HFFc6 (cell line): ENCODE measurements at regions not wholly inside any gene's neighbourhood (a gene's known extent, or its start where the extent isn't known, plus 50 kb on each side); places are given as distances from the start of the nearest gene placed in this dataset.

Experiments used
- DNase-seq: peaks from one replicate; pipeline ENCODE4 v3.0.0-alpha.2; 2018
- H3K27ac Mint-ChIP-seq: 2 replicates; pipeline ENCODE4 v1.8.0; 2020; ENCODE audit warnings: mild to moderate bottlenecking, mixed read lengths
- H3K27me3 Mint-ChIP-seq: 2 replicates; pipeline ENCODE4 v1.8.0; 2021; ENCODE audit warnings: mild to moderate bottlenecking, moderate library complexity, mixed read lengths; ENCODE audit not compliant: insufficient read depth
- H3K36me3 Mint-ChIP-seq: 2 replicates; pipeline ENCODE4 v1.8.0; 2021; ENCODE audit warnings: low read depth, mixed read lengths
- H3K4me1 Mint-ChIP-seq: 2 replicates; pipeline ENCODE4 v1.8.0; 2020; ENCODE audit warnings: low read depth, mixed read lengths
- H3K4me3 Mint-ChIP-seq: 2 replicates; pipeline ENCODE4 v1.8.0; 2020; ENCODE audit warnings: mild to moderate bottlenecking, moderate library complexity, mixed read lengths
- H3K9me3 Mint-ChIP-seq: 2 replicates; pipeline ENCODE4 v1.8.0; 2020; ENCODE audit warnings: mild to moderate bottlenecking, mixed read lengths
- TF ChIP-seq, protein P1 (sequence below): fragments of 200-600 bp; sonication (generic); IDR thresholded peaks from 2 replicates; pipeline ENCODE4 v1.5.0; 2021; ENCODE audit warnings: antibody characterized with exemption, mild to moderate bottlenecking

- H3K36me3 Mint-ChIP-seq = no peaks in the 10 kb centered on the region
- no peak overlapping the region for H3K4me3 Mint-ChIP-seq
- peaks cover 19% of the 10 kb centered on the region; the same call in 1 of the 2 replicates for H3K9me3 Mint-ChIP-seq
- no peak overlapping the region for H3K27ac Mint-ChIP-seq
- no peak for DNase-seq
- H3K4me1 Mint-ChIP-seq = no peaks in the 10 kb centered on the region; the same call in 1 of the 2 replicates
- TF ChIP-seq, protein P1, sequence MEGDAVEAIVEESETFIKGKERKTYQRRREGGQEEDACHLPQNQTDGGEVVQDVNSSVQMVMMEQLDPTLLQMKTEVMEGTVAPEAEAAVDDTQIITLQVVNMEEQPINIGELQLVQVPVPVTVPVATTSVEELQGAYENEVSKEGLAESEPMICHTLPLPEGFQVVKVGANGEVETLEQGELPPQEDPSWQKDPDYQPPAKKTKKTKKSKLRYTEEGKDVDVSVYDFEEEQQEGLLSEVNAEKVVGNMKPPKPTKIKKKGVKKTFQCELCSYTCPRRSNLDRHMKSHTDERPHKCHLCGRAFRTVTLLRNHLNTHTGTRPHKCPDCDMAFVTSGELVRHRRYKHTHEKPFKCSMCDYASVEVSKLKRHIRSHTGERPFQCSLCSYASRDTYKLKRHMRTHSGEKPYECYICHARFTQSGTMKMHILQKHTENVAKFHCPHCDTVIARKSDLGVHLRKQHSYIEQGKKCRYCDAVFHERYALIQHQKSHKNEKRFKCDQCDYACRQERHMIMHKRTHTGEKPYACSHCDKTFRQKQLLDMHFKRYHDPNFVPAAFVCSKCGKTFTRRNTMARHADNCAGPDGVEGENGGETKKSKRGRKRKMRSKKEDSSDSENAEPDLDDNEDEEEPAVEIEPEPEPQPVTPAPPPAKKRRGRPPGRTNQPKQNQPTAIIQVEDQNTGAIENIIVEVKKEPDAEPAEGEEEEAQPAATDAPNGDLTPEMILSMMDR = no peak
- peaks cover 2% of the 10 kb centered on the region; the same call in 1 of the 2 replicates for H3K27me3 Mint-ChIP-seq
Measured at GRCh38 chr6:164101859-164102258, 687.3 kb downstream of the QKI start.

GRCh38 chr6:164099269-164099865 is 684.8 kb downstream of the QKI start:
- H3K27ac Mint-ChIP-seq = no peak overlapping the region
- no peaks in the 10 kb centered on the region for H3K36me3 Mint-ChIP-seq
- no peak overlapping the region for H3K4me3 Mint-ChIP-seq
- TF ChIP-seq, protein P1 = no peak
- DNase-seq = no peak
- no peaks in the 10 kb centered on the region; the same call in 1 of the 2 replicates for H3K4me1 Mint-ChIP-seq
- H3K27me3 Mint-ChIP-seq = peaks cover 2% of the 10 kb centered on the region
- H3K9me3 Mint-ChIP-seq = peaks cover 33% of the 10 kb centered on the region; the same call in 1 of the 2 replicates

GRCh38 chr6:164098857-164099267 is 684.3 kb downstream of the QKI start:
- Mint-ChIP-seq H3K4me3 (no peak overlapping the region), H3K27ac (no peak overlapping the region), H3K36me3 (no peaks in the 10 kb centered on the region), H3K27me3 (peaks cover 2% of the 10 kb centered on the region), H3K4me1 (no peaks in the 10 kb centered on the region; the same call in 1 of the 2 replicates), H3K9me3 (peaks cover 33% of the 10 kb centered on the region; the same call in 1 of the 2 replicates)
- TF ChIP-seq, protein P1 = no peak
- DNase-seq = no peak

DNA sequence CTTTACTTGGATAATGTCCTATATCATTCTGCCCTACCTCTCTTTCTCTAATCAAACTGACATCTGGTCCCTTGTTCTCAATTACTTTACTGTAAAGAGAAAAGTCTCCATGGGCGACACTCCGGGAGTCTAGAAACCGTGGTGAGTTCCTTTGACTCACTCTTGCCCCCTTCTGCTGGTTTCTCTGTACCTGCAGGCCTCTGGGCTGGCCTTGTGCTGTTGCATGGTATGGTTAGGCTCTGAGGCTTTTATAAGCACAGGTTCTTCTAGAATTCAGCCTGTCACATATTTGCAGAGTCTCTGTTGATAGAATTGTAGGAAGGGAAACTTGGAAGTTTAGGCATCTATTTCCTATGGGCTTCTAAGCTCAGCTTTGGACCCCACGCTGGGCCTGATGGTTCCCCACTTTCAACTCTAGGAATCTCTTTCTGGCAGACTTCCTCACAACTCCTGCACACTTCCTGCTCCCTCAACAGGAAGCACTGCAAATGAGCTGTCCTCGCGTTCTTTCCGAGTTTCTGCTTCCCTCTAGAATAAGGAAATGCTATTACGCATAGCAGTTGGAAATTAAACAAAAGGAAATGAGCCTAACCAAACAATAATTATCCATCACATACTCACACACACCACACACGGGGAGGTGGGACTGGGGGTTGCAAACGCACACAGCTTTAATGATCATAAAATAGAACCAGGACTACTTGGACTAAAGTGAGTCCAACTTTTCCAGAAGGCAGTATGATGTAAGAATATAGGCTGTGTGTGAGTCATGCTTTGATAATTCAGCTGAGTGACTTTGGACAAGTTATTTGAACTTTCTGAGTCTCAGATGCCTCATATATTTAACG is 683.3 kb downstream of the QKI start:
- H3K27ac Mint-ChIP-seq = no peak overlapping the region
- no peak overlapping the region for H3K4me3 Mint-ChIP-seq
- TF ChIP-seq, protein P1 = no peak
- peaks cover 37% of the 10 kb centered on the region; the same call in 1 of the 2 replicates for H3K9me3 Mint-ChIP-seq
- H3K4me1 Mint-ChIP-seq = no peaks in the 10 kb centered on the region; the same call in 1 of the 2 replicates
- peak; percentile 0 for DNase-seq
- peaks cover 2% of the 10 kb centered on the region for H3K27me3 Mint-ChIP-seq
- H3K36me3 Mint-ChIP-seq = no peaks in the 10 kb centered on the region

DNA sequence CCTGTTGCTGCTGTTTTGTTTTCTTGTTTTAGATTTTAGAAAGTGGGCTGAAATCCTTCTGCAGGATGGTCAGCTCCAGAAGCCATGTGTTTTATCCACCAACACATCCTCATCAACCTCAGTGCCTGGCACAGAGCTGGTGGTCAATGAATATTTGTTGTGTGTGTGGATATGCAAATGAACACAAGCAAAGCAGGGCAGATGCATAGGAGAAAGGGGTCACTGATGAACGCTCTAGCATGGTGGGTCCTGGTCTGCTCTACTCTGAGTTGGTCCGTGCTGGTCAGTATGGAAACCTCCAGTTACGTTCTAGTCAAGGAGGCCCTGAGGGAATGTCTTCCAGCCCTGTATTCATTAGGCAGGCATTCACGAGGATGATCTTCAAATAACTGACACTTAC is 682.5 kb downstream of the QKI start:
- Mint-ChIP-seq H3K36me3 (no peaks in the 10 kb centered on the region), H3K27ac (no peak overlapping the region), H3K4me3 (no peak overlapping the region), H3K4me1 (no peaks in the 10 kb centered on the region; the same call in 1 of the 2 replicates), H3K9me3 (peaks cover 36% of the 10 kb centered on the region), H3K27me3 (peaks cover 2% of the 10 kb centered on the region)
- TF ChIP-seq, protein P1 = no peak
- no peak for DNase-seq
